GM18507 (cell line): ENCODE measurements at regions not wholly inside any gene's neighbourhood (a gene's known extent, or its start where the extent isn't known, plus 50 kb on each side); places are given as distances from the start of the nearest gene placed in this dataset.

Experiments
- DNase-seq: peaks from one replicate; pipeline ENCODE4 v3.0.0; 2011; ENCODE audit warnings: low read depth; ENCODE audit not compliant: insufficient read length; ENCODE audit errors: extremely low spot score
- FAIRE-seq: peaks from 2 replicates; lab custom pipeline; 2011; peaks lifted over from hg19 to GRCh38; lab: Jason Lieb, UNC

GRCh38 chr22:26885441-26886261 is 228.3 kb downstream of the MIAT start:
- FAIRE-seq (no peak), DNase-seq (no peak)

DNA sequence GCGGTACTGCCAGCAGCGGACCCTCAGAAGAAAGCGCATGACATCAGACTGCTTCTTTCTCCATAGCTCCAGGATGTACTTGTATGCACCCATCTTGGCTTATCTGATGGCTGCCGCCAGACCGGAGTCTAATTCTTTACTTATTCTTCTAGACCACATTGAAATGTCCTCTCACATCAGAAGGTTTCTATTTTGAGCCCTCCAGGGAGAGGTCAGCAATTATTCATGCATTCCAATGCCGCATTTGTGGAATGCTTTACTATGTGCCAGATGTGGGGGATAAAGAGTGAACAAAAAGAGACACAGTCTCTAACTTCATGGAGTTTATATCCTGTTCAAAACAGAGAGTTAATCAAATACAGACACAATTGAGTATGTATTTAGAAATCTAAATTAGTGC is 230.1 kb downstream of the MIAT start:
- DNase-seq (no peak), FAIRE-seq (no peak)

DNA sequence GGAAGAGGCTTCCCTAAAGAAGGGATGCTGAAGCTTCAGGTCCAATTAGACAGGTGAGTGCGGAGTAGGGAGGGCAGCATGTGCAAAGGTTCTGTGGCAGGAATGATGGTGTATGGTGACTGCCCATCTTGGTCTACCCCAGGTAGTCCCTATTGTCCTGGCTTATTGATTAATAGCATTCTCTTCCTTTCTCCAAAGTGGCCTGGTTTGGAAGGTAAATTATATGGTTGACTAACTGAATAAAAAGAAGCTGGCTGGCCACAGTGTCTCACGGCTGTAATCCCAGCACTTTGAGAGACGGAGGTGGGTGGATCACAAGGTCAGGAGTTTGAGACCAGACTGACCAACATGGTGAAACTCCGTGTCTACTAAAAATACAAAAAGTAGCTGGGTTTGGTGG is 230.5 kb downstream of the MIAT start:
- DNase-seq (no peak), FAIRE-seq (no peak)

- DNase-seq: no peak
- FAIRE-seq: no peak
These were observed 231.5 kb downstream of the MIAT start for GRCh38 chr22:26888887-26889286.

- no peak for DNase-seq
These were observed 232.4 kb downstream of the MIAT start for GRCh38 chr22:26889802-26890201.

GRCh38 chr22:26890870-26891269 is 233.5 kb downstream of the MIAT start:
- DNase-seq (no peak), FAIRE-seq (no peak)

More at GRCh38 chr22:26889802-26890201, 232.4 kb downstream of the MIAT start:
- FAIRE-seq: no peak

DNA sequence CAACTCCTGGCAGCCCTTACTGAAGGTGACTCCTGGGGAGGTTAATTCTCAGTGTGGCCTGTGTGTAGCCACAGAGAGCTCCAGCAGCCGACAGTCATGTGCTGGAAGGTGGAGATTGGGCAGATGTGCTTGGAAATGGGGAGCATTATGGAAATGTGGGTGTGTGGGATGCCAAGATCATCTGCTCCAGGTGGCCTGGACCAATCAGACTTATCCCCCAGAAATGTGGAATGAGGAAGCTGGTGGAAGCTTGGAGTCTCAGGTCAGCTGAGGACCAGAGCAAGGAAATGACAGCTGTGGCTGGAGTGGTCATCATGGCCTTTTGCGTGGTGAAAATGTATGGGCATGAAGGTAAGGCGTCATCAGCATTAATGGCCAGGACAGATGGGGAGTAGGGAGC is 234.0 kb downstream of the MIAT start:
- DNase-seq (no peak), FAIRE-seq (no peak)

DNA sequence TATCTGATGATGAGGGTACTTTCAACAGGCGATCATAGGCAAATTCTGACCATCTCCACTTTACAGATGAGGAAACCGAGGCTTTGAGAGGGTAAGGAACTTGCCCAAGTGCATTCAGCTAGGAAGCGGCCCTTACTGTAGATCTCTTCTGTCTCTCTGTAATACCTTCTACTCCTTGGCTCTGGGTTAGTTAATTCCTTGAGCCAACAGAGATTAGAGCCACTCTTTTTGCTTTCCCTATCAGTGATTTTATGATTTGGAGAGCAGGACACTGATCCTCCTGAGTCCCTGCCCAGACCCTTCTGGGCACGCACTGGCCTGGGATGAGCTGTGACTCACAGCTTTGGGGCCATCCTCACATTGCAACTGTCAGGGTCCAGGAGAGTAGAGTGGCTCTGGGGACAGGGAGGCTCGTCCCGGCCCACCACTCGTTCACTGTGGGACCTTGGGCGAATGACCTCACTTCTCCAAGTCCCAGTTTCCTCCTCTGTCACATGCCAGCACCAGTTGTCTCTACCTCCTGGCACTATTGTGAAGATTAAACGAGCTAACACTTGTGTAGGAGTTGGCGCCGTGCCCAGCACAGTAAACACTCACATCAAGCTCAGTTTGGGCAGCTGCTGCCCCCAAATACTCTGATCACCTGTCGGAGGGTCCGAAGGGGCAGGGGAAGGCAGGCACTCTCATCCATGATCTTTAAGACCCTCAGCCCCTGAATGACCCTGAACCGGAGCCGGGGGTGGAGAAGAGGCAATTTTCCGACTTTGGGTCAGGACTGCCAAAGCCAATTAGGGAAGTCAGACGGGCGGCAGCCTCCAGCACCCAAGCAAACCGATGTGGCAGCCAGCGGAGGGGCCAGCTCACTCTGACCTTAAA is 235.0 kb downstream of the MIAT start:
- FAIRE-seq: no peak
- DNase-seq: no peak

GRCh38 chr22:26893173-26894110 is 236.1 kb downstream of the MIAT start:
- DNase-seq (no peak), FAIRE-seq (no peak)

DNA sequence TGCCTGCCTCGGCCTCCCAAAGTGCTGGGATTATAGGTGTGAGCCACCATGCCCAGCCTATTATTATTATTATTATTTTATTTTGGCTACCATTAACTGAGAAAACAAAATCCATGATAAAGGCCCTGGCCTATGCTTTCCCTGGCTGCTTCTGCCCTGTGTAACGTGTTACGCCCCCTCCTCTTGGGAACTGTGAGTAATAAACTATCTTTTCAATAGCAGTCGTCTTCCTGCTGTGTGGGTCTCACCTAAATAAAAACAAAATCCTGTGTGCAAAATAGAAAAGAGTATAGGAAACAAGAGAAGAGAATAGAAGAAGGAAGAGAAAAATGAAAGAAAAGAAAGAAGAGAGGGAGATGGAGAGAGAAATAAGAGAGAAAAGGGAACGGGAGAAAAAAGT is 237.0 kb downstream of the MIAT start:
- DNase-seq: no peak
- no peak for FAIRE-seq

DNA sequence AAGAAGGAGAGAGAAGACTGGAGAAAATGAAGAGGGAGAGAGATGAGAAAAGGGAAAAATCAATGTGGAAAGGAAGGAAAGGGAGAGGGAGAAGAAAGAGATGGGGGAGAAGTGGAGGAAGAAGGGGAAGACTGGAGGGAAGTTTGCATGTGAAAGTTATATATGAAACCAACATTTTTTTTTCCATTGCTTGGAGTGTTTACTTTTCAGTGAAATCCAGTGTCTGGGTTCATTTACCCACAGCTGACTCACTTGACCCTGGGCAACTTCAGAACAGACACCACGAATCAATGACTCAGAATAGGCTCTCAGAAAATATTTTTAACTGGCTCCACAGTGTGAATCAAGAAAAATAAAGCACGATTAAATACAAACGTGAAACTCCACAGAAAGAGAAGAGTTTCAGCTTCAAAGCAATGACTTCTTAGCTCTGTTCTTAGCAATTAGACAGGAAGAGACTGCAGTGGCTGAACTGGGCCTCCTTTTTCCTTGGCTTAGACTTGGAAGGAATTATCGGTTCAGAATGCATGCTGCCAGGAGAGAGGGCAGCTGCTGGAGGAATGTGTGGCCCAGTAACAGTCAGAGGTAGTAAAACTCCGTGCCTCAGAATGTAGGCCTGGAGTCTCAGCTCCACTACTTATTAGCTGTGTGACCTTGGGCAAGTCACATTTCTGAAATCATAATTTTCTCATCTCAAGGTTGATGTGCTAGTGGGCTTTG is 237.5 kb downstream of the MIAT start:
- DNase-seq (no peak), FAIRE-seq (no peak)

- FAIRE-seq (no peak), DNase-seq (no peak)
These were observed 240.0 kb downstream of the MIAT start for GRCh38 chr22:26897384-26897783.

- DNase-seq: no peak
- no peak for FAIRE-seq
These were observed 241.7 kb downstream of the MIAT start for GRCh38 chr22:26898946-26899605.

GRCh38 chr22:26900787-26901186 is 243.4 kb downstream of the MIAT start:
- FAIRE-seq: no peak
- DNase-seq: no peak

DNA sequence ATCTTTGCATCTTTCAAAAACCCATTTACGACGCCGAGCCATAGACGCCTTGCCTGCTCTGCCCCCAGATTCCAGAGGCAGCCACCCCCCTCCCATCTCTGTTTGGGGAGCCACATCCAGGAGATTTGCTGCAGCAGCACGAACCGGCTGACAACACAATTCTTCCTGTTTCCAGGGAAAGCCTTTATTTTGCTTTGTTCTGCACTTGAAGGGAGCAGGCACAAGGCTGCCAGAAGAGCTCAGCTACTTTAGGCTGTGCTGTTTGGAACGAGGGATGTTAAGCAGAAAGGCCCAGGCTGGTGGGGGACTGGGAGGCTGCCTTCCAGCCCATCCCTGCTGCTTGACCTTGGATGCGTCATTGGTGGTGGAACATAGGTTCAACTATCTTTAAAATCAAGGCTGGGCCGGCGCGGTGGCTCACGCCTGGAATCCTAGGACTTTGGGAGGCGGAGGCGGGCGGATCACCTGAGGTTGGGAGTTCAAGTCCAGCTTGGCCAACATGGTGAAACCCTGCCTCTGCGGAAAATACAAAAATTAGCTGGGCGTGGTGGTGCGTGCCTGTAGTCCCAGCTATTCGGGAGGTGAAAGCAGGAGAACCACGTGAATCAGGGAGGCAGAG is 243.9 kb downstream of the MIAT start:
- FAIRE-seq (no peak), DNase-seq (no peak)

- FAIRE-seq: no peak
These were observed 245.1 kb downstream of the MIAT start for GRCh38 chr22:26902401-26903029.

GRCh38 chr22:26903030-26903856 is 245.9 kb downstream of the MIAT start:
- DNase-seq (no peak), FAIRE-seq (no peak)

More at GRCh38 chr22:26902401-26903029, 245.1 kb downstream of the MIAT start:
- no peak for DNase-seq
